NCI-H1417 (cell line): ENCODE measurements at regions not wholly inside any gene's neighbourhood (a gene's known extent, or its start where the extent isn't known, plus 50 kb on each side); places are given as distances from the start of the nearest gene placed in this dataset.

Source experiments
- DNase-seq, 3 experiments: peaks; one replicate each; lab custom pipeline; 2025; lab: John Stamatoyannopoulos, UW

DNA sequence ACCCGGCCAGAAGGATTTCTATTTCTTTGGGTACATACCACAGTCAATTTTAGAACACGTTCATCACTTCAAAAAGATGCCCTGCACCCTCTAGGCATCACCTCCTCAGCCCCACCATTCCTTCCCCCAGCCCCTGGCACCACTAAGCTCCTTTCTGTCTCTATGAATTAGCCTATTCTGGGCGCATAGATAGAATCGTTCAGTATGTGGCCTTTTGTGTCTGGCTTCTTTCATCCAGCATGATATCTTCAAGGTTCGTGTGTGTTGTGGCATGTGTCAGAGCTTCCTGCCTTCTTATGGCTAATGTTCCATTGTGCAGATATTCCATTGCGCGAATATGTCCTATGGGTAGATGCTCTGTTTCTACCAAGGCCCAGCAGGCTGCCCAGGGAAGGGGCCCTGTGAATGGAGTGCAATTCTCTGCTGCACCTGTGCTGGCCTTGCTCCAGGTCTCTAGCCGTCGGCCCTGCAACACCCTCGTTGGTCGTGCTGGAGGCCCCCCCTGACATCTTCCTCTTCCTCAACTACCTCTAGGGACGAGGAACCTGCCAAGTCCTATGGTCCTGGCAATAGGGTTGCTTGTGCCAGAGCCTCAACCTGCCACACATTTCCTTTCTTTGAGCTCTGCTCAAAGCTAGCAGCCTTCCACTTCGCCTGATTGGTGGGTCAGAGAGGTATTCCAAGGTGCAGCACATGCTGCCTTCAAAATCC lies 113.5 kb downstream of the RIPK4 start:
- no peak for DNase-seq

DNA sequence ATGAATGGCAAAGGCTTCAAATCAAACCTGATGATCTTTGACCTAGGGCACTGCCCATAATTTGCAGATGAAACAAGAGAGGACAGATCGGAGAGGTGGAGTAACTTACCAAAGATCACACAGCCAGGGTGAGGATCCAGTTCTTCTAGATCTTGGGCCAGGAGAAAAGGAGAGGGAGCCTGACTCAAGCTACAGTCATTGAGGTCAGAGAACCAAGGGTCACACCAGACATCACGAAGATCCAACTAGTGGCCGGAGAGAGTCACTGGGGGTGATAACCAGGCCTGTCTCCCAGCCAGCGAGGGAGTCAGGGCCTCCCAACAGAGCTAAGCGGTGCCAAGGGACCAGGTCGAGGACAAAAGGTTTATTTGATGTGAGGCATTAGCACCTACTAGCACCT lies 115.0 kb downstream of the RIPK4 start:
- DNase-seq: no peak

DNA sequence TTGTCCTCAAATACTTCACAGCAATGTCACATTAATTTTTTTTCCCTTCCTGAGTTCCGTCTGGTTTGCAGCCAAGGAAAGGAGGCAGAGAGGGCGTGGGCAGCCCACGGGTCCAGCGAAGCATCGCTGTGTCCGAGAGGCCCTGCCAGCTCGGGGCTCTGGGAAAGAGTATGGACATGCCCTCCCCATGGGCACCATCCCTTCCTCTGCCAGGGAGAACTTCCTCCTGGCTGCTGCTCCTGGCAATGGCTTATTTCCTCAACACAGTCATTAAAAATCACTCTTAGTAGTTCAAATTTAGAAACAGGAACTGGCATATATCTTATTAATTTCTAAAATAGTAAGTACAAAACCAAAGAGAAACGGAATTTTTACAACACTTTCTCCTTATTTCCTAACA lies 115.4 kb downstream of the RIPK4 start:
- DNase-seq: no peak

DNA sequence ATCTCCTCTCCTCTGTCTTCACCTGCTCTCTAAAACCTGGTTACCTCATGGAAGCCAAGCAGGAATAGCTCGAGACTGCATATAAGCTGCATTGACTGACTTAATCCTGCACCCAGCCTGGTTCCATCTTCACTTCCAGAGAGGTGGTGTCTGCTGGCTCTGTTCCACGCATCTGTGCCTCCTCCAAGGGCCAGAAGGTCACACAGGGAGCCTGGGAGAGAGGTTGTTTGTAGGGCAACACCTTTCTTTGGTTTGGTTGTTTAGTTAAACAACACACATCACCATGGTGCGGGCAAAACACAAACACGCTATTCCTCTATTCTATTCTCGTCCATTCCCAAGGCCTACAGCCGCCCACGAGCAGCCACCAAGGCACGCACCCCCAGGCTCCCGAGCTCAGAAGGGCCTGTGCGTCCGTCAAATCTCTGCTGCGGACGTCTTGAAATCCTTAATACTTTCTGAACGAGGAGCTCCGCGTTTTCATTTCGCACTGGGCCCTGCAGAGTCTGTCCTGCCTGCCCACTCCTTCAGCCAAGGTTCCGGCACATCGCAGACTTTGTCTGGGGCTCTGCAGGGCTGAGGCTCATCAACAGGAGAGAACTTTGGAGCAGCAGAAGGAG lies 116.2 kb downstream of the RIPK4 start:
- no peak for DNase-seq

DNA sequence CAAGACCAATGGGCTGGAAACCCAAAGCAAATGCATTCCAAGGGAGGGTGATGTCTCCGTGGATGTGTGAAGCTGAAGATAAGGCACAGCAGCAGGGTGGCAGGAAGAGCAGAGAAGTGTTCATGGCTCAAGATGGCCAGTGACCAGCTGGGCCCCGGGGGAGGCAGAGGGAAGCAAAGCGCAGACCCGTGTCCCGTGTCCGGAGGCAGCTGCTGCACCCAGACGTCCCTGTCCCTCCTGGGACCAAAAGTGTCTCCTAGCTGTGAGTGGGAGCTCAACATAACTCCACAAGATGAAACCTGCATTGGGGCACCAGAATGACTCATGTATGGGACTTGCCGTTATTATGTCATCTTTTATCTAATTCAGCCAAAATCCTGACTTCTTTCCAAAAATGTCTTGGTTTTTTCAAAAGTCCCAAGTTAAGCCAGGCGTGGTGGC lies 118.2 kb downstream of the RIPK4 start:
- DNase-seq: no peak

DNA sequence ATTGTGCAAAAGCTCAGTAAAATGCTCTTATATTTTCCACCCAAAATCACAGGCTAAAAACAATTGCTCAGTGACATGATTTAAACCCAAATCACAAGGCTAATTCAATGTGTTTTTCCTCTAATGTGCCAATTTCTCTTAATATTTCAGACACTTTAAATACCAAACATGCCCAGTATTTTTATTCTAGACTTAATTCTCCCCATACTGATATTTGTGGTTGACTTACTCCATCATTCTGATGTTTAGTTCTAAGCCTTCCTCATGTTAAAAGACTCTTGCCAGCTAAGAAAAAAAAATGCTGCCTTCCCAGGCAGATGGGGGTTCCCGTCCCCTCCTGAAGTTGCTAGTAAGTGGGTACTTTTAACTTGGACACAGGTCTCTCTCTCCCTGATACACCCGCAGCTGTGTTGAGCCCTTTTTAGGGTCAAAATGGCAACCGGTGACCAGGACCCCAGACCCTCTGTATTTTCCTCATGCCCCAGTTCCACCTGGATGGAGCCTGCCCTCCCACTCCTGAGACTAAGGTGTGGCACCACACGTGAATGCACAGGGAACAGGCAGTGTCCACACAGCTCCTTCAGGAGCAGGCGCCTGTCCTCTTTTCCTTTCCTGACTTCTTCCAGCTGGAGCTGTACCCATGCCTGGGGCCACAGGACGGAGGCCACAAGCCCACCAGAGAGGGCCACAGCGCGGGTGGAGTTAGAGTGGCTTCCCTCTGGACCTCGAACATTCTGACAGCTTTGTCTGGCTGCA lies 118.9 kb downstream of the RIPK4 start:
- DNase-seq: no peak

DNA sequence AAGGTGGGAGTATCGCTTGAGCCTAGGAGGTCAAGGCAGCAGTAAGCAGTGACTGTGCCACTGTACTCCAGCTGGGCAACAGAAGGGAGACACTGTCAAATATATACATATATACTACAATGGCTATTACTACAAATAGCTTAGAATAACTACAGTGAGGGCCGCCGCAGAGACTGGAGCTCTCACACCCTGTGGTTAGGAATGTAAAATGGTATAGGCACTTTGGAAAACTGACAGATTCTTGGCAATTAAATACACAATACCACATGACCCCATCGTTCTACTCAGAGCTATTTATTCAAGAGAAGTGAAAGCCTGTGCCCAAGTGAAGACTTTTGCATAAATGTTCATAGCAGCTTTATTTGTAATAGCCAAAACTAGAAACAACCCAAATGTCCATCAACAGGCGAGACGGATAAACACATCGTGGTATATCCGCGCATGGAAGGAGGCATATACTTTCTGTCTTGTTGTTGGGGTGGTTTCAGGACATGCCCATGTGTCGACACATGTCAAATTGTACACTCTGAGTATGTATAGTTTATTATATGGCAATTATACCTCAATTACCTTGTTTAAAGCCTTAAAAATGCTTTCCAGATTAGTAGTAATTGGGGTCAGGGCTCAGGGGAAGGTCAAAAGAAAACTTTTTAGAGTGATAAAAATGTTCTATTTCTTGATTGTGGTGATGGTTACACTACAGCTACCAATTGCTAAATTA lies 123.4 kb downstream of the RIPK4 start:
- DNase-seq: no peak

DNA sequence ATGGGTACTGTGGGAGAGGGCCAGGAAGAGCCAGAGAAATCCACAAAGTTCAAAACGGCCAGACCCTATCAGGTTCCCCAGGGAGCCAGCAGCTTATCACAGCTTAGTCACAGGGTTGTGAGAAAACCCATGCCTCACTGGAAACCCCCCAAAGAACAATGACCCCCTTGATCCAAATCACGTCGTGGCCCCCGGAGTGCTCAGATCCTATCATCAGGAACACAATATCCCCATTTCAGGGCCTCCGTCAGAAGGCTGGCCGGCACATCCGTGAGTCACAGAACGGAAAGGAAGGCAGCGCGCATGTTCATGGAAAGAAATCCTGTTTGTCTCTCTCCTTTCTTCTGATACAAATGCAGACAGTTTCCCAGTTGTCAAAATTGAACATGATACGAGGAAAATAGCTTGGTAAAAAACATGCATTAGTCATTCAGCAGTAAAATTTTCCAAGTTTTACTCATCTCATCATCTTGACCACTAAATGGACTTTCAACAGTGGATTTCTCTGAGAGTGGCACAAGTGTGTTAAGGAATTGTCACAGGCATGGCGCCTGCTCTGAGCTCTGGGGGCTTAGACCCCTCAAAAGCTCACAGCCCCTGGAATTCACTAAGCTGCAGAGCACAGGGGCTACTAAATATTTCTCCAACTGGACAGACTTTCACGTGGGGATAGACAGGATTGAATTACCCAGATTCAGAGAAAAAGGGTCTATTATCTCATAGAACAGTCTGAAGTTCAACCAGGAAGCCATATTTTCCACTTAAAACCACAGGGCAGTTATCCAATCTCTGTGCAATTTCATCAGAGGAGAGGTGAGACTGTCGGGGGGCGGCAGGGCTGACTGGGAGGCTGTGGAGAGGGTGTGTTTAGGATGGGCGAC lies 124.8 kb downstream of the RIPK4 start:
- no peak for DNase-seq

DNA sequence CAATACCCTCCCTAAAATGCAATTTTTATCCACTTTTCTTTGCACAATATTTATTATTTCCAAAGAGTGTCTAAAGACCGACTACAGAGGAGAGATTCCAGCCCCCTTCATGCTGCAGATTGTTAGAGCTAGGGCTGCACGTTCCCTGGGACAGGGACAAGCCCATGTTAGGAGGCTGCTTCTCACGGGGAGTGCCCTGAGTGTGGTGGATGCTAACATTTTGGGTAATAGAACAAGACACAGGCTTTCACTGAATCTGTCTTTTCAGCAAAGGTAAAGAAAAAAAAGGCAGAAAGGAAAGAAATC lies 125.4 kb downstream of the RIPK4 start:
- no peak for DNase-seq

DNA sequence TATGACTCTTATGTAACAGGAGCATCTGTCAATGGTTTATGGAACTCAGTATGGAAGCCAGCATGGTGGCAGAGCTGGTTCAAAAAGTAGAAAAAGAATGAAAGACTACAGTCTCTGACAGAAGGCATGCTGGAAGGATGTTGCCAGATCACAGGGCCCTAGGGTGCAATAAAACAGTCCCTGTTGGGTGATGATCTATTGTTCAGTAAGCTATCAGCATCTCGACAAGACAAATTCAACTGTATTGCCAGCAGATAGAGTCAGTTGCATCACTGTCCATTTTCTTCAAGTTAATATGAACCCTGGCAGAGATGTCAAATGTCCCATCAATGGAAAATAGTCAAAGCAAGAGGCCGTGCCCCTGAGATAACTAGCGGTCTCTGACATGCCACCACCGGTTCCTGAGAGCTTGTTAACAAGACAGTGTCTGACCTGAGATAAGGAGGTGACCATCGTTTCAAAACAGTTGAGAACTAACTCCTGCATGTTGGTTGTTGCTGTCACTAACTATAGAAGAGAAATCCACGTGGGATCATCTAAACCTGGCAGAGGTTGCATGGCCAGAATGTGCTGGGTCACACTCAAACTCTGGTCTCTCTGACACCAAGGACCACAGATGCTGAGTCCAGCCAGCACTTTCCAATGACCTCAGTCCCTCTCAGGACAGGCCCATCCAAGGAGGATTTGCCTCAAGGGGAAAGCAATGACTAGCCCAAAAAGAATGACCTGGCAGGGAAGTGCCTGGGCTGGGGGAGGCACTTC lies 125.9 kb downstream of the RIPK4 start:
- DNase-seq: no peak

DNA sequence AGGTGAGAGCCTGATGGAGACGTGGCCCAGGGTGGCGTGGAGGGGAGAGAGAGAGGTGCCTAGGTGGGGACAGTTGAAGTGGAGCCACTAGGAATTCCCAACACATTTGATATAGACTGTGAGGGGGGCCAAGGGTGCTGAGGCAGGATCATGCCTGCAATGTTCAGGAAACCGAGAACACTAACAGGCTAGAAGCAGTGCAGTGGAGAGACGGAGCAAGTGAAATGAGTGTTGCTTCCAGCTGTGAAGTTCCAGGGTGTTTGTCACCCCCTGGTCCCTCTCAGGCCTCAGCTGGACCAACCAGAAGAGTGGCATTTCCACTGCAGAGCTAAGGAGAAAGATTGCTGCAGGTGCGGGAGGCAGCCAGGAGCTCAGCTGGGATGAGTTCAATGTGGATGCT lies 127.1 kb downstream of the RIPK4 start:
- DNase-seq: no peak

DNA sequence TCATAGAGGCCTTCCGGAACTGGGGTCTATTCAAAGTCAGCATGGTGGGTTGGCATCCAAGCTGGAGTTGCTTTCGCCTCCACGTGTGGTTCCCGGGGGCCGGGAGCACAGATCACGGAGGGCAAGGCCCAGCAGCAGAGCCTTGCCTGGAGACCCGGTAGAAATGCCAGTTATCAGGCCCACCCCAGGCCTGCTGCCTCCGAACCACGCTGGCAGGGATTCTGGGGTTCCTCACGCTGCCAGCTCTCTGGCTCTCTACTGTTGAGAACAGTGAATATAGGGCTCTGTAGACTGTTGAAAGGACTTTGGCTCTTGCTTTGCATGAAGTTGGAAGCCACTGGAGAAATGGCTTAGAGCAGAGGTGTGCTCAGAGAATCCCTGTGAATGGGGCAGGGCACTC lies 127.5 kb downstream of the RIPK4 start:
- DNase-seq: no peak

DNA sequence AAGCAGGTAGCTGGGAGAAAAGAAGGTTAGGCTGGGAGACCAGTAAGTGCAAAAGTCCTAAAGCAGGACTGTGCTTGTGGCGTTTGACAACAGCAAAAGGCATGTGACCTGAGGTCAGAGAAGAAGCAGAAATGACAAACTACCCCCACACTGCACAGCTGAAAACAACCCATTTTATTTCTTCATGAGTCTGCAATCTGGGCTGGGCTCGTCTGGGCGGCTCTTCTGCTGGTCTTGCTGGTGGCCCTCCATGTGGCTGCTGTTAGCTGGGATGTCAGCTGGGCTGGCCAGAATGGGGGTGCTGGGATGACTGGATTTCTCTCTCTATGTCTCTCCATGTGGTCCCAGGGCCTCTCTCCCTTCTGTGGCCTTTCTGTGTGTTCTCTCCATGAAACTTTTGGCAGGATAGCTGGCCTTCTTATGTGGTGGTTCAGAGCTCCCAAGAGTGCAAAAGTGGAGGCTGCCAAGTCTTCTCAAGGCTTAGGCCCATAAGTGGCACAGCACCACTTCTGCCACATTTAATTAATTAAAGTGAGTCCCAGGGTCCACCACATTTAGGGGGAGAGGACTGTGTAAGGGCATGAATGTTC lies 128.6 kb downstream of the RIPK4 start:
- DNase-seq: no peak

DNA sequence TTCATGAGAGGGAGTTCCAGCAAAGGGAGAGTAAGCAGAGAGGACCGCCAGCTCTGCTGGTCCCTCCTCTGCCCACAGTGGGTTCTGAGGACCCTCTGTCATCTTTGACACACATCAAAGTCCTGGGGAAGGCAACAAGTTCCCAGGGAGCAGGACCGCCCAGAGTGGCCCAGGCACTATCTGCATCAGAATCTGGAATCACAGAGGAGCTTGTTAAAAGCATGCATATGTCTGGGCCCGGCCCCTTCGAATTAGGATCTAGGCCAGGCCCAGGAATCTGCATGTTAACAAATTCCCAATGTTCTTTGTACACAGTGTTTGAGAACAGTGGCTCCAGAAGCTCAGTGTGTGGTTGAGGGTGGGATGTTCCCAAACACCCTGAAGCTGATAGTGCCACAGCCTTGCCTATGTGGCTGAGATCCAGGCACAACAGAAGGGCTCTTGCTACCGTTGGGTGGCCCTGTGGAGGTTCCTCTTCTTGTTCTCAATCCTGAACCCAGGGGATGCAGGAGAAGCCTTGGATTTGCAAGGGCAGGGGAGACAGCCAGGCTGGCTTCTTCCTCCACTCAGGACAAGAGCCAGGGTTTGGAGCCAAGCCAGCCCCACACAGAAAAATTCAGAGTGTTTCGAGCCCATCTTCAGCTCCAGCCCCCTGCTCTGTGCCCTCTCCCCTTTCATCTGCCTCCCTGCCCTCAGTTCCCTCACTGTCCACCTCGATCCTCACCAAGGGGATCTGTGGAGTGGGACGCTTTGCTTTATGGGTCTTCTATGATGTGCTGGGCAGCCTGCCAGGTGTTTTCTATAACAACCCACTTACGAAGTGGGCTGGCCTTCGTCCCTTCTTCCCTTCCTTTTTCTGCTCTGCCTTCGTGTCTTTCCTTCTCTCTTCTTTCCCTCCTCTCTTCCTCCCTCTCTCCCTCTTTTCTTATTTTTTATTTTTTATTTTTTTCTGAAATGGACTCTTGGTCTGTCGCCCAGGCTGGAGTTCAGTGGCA lies 129.0 kb upstream of the TMPRSS2 start:
- DNase-seq: peak in 2 of 3 experiments; percentile 44 to 51

DNA sequence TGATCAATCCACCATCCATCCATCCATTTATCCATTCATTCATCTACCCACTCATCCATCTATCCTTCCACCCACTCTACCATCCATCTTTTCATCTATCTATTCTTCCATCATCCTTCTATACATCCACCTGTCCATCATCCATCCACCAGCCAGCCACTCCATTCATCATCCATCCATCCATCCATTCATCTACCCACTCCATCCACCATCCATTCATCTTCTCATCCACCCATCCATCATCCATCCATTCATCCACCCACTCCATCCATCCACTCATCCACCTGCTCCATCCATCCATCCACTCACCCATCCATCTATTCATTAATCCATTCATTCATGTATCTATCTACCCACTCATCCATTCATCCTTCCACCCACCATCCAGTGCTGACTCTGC lies 127.9 kb upstream of the TMPRSS2 start:
- no peak for DNase-seq

DNA sequence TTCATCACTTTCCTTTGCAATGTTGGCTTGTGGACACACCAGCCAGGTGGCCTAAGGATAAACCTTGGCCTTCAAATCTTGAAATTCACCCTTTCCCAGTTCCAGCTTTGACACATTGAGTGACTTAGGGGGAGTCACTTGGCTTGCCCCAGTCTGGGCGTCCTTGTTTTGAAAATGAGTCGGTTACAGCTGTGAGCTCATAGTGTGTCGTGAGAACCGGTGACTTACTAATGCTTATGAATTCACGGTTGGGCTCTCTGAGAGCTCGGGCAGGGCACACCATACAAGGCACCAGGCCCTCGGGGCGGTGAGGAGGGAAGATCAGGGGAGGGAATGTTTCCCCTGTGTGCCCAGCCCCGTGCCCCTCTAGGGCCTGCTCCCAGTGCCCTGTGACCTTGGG lies 126.9 kb upstream of the TMPRSS2 start:
- DNase-seq: no peak

DNA sequence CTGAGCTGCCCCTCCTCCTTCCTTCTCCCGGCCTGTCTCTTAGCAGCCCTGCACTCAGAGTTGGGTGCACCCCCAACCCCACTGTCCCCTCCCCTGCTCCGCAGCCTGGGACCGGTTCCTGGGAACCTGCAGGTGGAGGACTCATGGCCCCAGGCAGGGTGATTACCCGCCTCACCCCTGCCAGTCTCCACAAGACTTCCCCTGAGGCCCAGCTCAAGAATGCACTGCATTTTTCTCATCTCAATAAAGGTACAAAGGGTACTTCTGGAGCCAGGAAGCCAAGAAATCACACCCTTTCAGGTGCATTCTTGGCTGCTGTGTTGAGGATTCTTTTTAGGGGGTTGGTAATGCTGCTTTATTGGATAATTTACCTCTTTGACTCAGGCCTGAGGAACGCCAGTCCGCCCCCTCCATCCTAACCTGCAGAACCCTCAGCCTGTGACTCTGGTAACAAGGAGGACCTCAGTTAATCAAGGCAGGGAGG lies 126.3 kb upstream of the TMPRSS2 start:
- no peak for DNase-seq

DNA sequence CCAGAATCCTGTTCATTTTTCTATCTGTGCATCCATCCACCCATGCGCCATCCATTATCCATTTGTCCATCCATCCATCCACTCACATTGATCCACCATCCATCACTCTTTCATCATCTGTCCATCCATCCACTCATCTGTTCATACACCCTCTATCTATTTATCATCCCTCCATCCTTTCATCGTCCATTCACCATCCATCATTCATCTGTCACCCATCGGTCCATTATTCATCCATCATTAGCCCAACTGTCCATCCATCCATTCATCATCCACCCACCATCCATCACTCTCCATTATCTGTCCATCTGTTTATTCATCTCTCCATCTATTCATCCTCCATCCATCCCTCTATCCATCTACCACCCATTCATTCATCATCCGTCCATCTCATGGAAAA lies 125.7 kb upstream of the TMPRSS2 start:
- DNase-seq: no peak
